ENCODE measurements at regions not wholly inside any gene's neighbourhood (a gene's known extent, or its start where the extent isn't known, plus 50 kb on each side); places are given as distances from the start of the nearest gene placed in this dataset.
"Not testable (repeated sequence)": the region's sequence is repeated elsewhere in the genome, so short reads cannot be mapped to it uniquely, and the experiment has no call there.

- not testable (repeated sequence) for TF ChIP-seq RAD21 (conservative IDR thresholded peaks at IDR 0.05); CTCF (IDR thresholded peaks at IDR 0.05; ENCODE audit: poor library complexity, severe bottlenecking); SMC3 (conservative IDR thresholded peaks at IDR 0.05; ENCODE audit: poor library complexity); EZH2 (IDR thresholded peaks at IDR 0.05; ENCODE audit: borderline replicate concordance, insufficient read depth, low read length, poor library complexity, severe bottlenecking); EP300 (conservative IDR thresholded peaks at IDR 0.05; ENCODE audit: poor library complexity, severe bottlenecking); TAF1 (IDR thresholded peaks at IDR 0.05; ENCODE audit: low read depth); REST (IDR thresholded peaks at IDR 0.05; ENCODE audit: borderline replicate concordance)
These were observed 175.5 kb upstream of the CIBAR2 start for GRCh38 chr16:85287815-85288109.
